Stimulated activated CD8-positive, alpha-beta memory T cell treated with anti-CD3 and anti-CD28 coated beads, Interleukin-4, amount 100 ng/mL, for 4 hours (primary cell): ENCODE measurements at regions not wholly inside any gene's neighbourhood (a gene's known extent, or its start where the extent isn't known, plus 50 kb on each side); places are given as distances from the start of the nearest gene placed in this dataset.

ENCODE experiments used
- DNase-seq, 2 donors: peaks; one replicate each; pipeline ENCODE4 v3.0.0-alpha.2; 2020; ENCODE audit warnings: low read depth in 2 of 2, low spot score in 1 of 2

DNA sequence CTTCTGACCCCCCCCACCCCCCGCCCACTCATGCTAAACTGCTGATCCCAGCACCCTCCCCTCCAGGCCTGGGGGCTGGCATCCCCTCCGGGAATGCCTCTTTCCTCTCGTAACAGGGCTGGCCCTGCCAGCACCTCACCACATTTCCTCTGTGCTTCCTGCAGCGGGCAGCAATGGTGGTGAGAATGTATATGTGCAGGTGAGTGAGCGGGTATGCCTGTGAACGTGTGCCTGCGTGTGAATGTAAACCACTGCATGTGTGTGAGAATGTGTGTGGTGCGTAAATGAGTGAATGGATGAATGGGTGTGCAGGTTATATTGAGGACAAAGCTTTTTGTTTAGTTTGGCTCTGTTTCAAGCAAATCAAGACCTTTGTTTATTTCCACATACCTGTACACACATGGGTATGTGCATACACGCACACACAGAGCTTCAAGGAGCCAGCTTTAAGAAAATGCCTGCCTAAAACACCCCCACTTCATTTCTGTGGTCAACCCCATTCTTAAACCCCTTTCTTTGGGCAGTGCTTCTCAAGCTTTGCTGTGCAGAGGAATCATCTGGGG lies 95.7 kb upstream of the SHB start:
- no peak for DNase-seq

GRCh38 chr9:38163518-38163917 lies 94.5 kb upstream of the SHB start:
- no peak for DNase-seq

GRCh38 chr9:38162332-38163211 lies 93.5 kb upstream of the SHB start:
- no peak for DNase-seq

DNA sequence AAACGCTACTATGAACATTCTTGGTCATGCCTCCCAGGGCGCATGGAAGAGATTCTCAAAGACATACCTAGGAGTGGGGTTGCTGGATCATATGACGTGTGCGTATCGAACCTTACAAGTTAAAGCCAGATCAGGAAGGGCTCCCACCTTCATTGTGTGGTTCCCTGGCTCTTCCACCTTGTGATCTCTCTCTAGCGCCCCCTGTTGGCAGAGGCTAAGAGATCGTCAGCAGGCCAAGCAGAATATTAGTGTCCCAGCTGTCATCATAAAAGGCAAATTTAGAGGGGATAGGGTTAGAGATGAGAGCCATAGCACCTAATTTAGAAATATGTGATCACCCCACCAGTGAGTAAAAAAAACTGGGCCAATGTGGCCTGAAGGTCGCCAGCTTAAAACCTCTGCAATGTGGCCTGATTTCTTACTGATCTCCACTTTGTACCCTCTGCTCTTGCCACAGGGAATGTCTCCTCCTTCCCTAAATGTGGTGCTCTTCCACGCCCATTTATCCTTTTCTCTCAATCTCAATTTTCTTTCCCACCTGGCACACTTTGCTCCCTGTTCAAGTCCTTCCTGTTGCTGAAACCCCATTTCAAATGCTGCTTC lies 91.7 kb upstream of the SHB start:
- peak; percentile 9 to 38 for DNase-seq

DNA sequence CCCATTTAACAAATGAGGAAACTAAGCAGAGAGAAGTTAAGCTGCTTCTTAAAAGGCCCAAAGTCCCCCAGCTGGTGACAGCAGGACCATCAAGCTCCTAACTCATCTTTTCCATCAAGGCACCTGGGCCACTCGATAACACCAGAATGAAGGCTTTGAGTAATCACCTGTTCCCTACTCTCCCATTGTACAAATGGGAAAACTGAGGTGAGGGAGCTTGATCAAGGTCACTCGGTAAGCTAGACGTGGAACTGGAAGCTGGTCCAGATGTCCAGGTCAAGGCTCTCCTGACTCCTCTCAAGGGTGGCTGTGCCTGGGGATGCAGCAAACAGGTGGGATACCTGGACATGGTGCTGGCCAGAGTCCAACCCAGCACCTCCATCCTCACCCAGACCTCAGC lies 90.6 kb upstream of the SHB start:
- no peak for DNase-seq

GRCh38 chr9:38158628-38159027 lies 89.6 kb upstream of the SHB start:
- DNase-seq: no peak

- DNase-seq: no peak
Observed at GRCh38 chr9:38157711-38158110, 88.7 kb upstream of the SHB start.

GRCh38 chr9:38154501-38155421 lies 85.7 kb upstream of the SHB start:
- DNase-seq: no peak

DNA sequence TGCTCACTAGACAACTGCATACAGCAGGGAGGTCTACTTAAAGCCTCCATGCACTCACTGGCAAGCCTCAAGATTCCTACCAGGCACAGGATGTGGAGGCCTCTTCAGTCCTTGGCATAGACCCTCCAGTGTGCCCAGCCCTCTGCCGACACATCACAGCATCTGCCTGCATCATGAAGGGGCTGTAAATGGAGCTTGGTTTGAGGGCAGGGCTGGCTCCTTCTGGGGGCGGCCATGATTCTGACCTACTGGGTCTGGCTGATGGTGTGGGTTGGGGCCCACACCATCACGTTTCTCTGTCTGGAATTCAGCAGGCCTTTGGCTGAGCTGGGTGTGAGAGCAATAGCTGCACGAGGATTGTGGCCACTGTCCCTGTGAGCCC lies 84.9 kb upstream of the SHB start:
- DNase-seq: no peak

DNA sequence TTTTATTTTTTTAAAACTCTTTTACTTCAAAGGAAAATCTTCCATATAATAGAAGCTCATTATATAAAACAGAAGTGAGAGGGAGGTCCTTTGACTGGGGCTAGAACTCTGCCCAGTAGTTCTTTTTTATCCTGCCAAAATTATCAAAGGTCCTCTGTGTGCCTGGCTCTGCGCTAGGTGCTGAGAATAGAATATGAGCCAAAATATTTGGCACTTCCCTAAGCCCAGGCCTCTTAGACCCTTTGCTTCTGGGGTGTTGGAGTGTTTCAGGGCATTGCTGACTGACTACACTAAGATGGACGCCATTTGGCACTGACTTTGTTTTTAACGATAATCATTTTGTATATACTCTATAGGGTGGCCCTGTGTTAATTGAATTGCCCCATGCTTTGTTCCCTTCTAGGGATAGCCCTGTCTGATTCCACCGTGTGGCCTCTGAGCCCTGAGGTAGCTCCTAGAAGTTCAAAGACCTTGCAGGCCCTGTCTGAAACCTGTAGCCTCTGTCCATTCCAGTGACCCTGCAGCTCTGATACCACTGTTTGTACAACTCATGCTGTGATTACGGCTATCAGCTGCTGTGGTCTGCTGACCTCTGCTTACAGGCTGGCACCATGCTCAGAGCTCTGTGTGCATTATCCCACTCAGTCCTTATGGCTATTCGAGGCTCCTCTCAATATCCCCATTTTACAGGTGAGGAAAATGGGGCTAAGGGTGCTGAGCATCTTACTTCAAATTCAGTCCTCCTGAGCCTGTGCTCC lies 84.3 kb upstream of the SHB start:
- no peak for DNase-seq

- no peak for DNase-seq
Observed at GRCh38 chr9:38149647-38150046, 80.6 kb upstream of the SHB start.

DNA sequence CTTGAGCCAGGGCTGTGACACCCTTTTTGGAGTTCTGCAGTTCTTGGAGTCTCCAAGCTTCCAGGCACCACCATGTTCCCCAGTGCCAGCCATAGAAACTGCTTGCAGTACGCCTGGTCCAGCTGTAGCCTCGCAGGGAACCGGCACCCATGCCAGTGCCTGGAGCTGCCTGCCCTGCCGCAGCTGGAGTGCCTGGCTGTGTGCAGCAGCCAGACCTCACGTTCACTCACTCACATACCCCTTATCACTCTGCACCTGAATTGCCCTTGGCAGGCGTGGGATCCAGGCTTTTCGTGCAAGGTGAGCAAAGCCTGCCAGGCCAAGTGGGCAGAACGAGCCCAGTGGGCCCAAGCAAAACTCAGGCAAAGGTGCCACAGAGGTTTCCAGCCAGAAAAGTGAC lies 77.8 kb upstream of the SHB start:
- DNase-seq: no peak

GRCh38 chr9:38145526-38146053 lies 76.6 kb upstream of the SHB start:
- DNase-seq: no peak

- DNase-seq: no peak
Observed at GRCh38 chr9:38144421-38144820, 75.4 kb upstream of the SHB start.

- DNase-seq: no peak
Observed at GRCh38 chr9:38141746-38142591, 72.9 kb upstream of the SHB start.

GRCh38 chr9:38138276-38138675 lies 69.2 kb upstream of the SHB start:
- DNase-seq: no peak

DNA sequence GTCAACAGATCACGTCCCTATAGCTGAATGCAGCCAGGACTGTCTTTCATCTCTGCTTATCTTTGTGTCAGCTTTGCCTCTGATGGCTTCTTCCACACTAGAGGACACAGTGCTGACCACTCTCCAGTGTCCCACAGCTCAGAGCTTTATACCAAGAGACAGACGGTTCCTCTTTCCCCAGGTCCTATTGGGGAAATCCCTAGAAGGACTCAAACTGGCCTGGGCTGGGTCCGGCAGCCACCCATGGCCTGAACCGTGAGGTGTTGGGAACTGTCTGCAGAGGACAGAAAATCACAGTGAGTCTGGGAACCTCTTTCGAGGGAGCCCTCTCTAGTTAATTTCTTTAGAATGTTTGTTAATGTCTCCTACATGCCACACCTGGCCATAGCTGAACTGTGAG lies 68.3 kb upstream of the SHB start:
- no peak for DNase-seq

DNA sequence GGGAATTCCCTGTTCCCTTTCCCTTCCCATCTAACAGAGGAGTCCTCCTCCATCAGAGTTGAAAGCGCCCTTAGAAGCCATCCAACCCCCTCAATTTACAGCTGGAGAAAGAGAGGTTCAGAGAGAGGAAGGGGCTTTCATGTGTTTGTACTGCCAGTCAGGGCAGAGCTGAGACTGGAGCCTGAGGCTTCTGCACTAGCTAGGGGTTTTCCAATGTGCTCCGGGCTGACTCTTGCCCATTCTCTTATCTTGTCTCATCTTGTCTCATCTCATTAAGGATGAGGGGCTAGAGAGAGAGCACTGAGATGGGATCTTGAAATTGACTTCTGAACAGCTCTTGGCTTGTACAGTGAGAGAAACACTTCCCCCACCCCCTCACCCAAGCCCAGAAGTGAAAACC lies 67.4 kb upstream of the SHB start:
- DNase-seq: no peak

- no peak for DNase-seq
Observed at GRCh38 chr9:38134611-38135237, 65.7 kb upstream of the SHB start.
